Bronchial epithelial cell (primary cell): ENCODE measurements at regions not wholly inside any gene's neighbourhood (a gene's known extent, or its start where the extent isn't known, plus 50 kb on each side); places are given as distances from the start of the nearest gene placed in this dataset.

ENCODE experiments used
- DNase-seq: peaks from one replicate; pipeline ENCODE4 v3.0.0-alpha.2; 2010; ENCODE audit warnings: low read depth
- FAIRE-seq: peaks from 2 replicates; lab custom pipeline; 2011; peaks lifted over from hg19 to GRCh38; lab: Jason Lieb, UNC
- H3K27me3 ChIP-seq: 2 replicates; pipeline ENCODE4 v1.5.1; 2011; ENCODE audit warnings: low read length; ENCODE audit not compliant: control insufficient read depth, insufficient read depth
- H3K36me3 ChIP-seq: 2 replicates; pipeline ENCODE4 v1.5.1; 2011; ENCODE audit warnings: low read length; ENCODE audit not compliant: control insufficient read depth, insufficient read depth
- H3K4me3 ChIP-seq: 2 replicates; pipeline ENCODE4 v1.5.1; 2011; ENCODE audit warnings: mild to moderate bottlenecking, low read depth, low read length, control low read depth
- TF ChIP-seq, protein P1 (sequence below): IDR thresholded peaks from 2 replicates; pipeline ENCODE4 v1.5.1; 2011; ENCODE audit warnings: mild to moderate bottlenecking, moderate library complexity, low read length, control low read depth, inconsistent platforms; ENCODE audit not compliant: insufficient read depth, severe bottlenecking

DNA sequence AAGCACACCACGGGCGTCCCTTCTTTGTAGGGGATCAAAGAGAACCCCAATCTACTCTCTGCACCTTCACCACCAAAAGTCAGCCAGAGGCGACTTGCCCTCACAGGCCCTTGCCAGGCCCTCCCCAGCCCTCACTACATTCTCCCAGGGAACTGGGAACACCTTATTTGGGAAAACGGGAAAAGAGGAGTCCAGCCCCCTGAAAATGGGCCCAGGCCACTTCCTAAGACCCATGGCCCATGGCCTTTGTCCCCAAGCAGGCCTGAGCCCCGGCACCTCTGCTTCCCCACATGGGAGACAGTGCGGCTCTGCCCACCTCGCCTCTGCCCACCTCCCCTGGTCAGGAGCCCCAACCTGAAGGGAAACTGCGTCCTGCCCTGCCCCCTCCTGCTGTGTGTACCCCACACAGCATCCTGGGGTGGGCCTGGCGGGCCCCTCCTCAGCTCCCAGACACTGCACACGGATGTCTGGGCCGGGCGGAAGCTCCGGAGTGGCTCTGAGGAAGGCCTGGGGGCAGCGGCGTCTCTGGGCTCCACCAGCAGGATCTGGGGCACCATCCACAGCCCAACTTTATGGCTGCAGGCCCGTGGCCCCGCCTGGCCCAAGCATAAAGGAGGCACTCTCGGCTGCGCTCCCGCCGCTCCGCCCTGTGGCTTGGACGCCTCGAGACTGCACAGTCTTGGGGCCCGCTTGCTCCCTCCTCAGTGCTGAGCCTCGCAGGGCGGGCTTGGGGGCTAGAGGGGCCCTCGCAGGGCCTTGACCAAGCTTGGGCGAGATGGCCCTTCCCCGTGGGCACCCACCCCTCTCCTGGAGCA is 70.3 kb upstream of the GPC1 start:
- Histone ChIP-seq H3K36me3 (no peaks in the 10 kb centered on the region), H3K27me3 (no peaks in the 10 kb centered on the region), H3K4me3 (no peak overlapping the region)
- FAIRE-seq (no peak), DNase-seq (no peak)
- TF ChIP-seq, protein P1, sequence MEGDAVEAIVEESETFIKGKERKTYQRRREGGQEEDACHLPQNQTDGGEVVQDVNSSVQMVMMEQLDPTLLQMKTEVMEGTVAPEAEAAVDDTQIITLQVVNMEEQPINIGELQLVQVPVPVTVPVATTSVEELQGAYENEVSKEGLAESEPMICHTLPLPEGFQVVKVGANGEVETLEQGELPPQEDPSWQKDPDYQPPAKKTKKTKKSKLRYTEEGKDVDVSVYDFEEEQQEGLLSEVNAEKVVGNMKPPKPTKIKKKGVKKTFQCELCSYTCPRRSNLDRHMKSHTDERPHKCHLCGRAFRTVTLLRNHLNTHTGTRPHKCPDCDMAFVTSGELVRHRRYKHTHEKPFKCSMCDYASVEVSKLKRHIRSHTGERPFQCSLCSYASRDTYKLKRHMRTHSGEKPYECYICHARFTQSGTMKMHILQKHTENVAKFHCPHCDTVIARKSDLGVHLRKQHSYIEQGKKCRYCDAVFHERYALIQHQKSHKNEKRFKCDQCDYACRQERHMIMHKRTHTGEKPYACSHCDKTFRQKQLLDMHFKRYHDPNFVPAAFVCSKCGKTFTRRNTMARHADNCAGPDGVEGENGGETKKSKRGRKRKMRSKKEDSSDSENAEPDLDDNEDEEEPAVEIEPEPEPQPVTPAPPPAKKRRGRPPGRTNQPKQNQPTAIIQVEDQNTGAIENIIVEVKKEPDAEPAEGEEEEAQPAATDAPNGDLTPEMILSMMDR: no peak

GRCh38 chr2:240365971-240366471 is 69.4 kb upstream of the GPC1 start:
- FAIRE-seq: no peak
- Histone ChIP-seq H3K27me3 (no peaks in the 10 kb centered on the region), H3K4me3 (no peak overlapping the region), H3K36me3 (no peaks in the 10 kb centered on the region)
- DNase-seq: no peak
- TF ChIP-seq, protein P1: no peak

GRCh38 chr2:240366901-240367300 is 68.6 kb upstream of the GPC1 start:
- Histone ChIP-seq H3K27me3 (no peaks in the 10 kb centered on the region), H3K4me3 (no peak overlapping the region), H3K36me3 (no peaks in the 10 kb centered on the region)
- no peak for DNase-seq
- FAIRE-seq: peak; percentile 99
- TF ChIP-seq, protein P1: no peak

- no peaks in the 10 kb centered on the region for H3K36me3 ChIP-seq
- TF ChIP-seq, protein P1: no peak
- H3K4me3 ChIP-seq: no peak overlapping the region
- FAIRE-seq (no peak), DNase-seq (no peak)
- H3K27me3 ChIP-seq: no peaks in the 10 kb centered on the region
These were observed 67.7 kb upstream of the GPC1 start for GRCh38 chr2:240367721-240368120.

DNA sequence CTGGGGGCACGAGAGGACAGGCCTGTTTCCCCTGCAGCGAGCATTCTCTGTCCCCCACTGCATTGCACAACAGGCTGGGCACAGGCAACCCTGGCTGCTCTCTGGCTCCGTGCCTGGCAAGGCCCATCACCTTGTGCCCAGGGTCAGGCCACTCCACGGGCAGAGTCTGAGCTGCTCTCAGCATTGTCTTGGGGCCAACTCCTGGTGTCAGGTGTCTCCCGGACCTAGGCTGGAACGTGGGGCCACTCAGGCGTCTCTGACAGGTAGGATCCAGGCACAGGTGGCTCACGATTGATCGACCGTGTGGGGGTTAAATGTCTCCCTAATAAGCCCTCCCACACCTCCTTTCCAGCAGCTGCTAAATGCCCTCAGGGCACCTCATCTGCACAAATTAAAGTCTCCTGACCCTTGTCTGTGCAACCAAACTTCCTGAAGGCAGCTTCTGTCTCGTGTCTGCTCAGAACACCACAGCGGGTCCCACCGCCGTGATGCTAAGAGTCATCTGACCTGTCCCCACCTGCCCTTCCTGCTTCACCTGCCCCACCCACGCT is 66.6 kb upstream of the GPC1 start:
- TF ChIP-seq, protein P1: no peak
- Histone ChIP-seq H3K27me3 (no peaks in the 10 kb centered on the region), H3K4me3 (no peak overlapping the region), H3K36me3 (no peaks in the 10 kb centered on the region)
- FAIRE-seq (peak; percentile 32), DNase-seq (no peak)
